ENCODE measurements at regions not wholly inside any gene's neighbourhood (a gene's known extent, or its start where the extent isn't known, plus 50 kb on each side); places are given as distances from the start of the nearest gene placed in this dataset.

DNA sequence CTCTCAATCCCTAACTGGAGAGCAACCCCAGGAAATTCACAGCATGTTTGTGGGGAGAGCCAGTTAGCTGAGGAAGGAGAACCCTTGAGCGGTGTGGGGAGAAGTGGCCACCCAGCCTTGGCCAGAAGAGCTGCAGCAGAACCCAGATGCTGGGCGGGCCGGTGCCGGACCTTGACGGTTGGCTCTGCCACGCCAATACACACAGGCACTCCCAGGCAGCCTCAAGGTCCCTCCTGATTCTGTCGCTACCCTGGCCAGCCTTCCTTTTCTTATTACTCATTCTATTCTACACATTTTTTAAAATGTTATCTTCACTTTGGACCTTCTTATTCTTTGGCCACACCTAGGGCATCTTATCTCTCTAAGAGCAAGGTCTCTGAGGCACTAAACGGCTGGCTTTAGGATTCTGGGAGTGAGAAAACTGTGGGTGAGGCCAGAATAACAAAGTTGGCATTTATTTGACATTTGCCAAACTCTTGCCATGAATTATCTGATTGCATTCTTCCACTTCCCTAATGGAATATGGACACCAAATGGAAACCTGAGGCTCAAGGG, 50.4 kb upstream of the GPR37L1 start:
- Histone ChIP-seq H3K27ac (ENCODE audit: low read depth, low read length, poor library complexity, severe bottlenecking) (no peak overlapping the region), H3K9me2 (ENCODE audit: low read depth, low read length) (no peaks in the 10 kb centered on the region), H3K4me1 (ENCODE audit: insufficient read depth, low read length, severe bottlenecking) (peaks cover 14% of the 10 kb centered on the region)

More for the DNA sequence above, 50.4 kb upstream of the GPR37L1 start:
- no peaks in the 10 kb centered on the region for H3K27me3 ChIP-seq (ENCODE audit: insufficient read depth, low read length)
- H2AFZ ChIP-seq (ENCODE audit: low read length), result no peak overlapping the region
- H3K9me3 ChIP-seq (ENCODE audit: low read length), result no peaks in the 10 kb centered on the region
- H3K4me3 ChIP-seq (ENCODE audit: low read depth, low read length, poor library complexity, severe bottlenecking), result no peak overlapping the region
- no peaks in the 10 kb centered on the region for H3K79me2 ChIP-seq (ENCODE audit: insufficient read depth, low read length)
- H3K9ac ChIP-seq (ENCODE audit: low read length), result no peak overlapping the region
- H3F3A ChIP-seq (ENCODE audit: insufficient read depth, low read length), result no peaks in the 10 kb centered on the region
- H3K36me3 ChIP-seq (ENCODE audit: insufficient read depth, low read length), result no peaks in the 10 kb centered on the region
- TF ChIP-seq, protein P1, sequence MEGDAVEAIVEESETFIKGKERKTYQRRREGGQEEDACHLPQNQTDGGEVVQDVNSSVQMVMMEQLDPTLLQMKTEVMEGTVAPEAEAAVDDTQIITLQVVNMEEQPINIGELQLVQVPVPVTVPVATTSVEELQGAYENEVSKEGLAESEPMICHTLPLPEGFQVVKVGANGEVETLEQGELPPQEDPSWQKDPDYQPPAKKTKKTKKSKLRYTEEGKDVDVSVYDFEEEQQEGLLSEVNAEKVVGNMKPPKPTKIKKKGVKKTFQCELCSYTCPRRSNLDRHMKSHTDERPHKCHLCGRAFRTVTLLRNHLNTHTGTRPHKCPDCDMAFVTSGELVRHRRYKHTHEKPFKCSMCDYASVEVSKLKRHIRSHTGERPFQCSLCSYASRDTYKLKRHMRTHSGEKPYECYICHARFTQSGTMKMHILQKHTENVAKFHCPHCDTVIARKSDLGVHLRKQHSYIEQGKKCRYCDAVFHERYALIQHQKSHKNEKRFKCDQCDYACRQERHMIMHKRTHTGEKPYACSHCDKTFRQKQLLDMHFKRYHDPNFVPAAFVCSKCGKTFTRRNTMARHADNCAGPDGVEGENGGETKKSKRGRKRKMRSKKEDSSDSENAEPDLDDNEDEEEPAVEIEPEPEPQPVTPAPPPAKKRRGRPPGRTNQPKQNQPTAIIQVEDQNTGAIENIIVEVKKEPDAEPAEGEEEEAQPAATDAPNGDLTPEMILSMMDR (IDR thresholded peaks at IDR 0.05; ENCODE audit: low read length), result no peak
- no peak for TF ChIP-seq EZH2 (IDR thresholded peaks at IDR 0.05; ENCODE audit: borderline replicate concordance, low read length)
- no peak overlapping the region for H3K4me2 ChIP-seq (ENCODE audit: low read length)
- H4K20me1 ChIP-seq (ENCODE audit: insufficient read depth, low read length), result no peaks in the 10 kb centered on the region
